Spinal cord (tissue), 9 donors: ENCODE measurements at regions not wholly inside any gene's neighbourhood (a gene's known extent, or its start where the extent isn't known, plus 50 kb on each side); places are given as distances from the start of the nearest gene placed in this dataset.

Experiments
- DNase-seq, 6 donors: peaks; one replicate each; pipeline versions ENCODE4 v3.0.0 to v3.0.0-alpha.2; 2013 to 2015; ENCODE audit warnings: low spot score in 6 of 6, low read depth in 4 of 6
- H3K27ac ChIP-seq: one replicate; pipeline ENCODE4 v1.5.1; 2013; ENCODE audit warnings: low read depth, low read length, control low read depth
- H3K27me3 ChIP-seq: one replicate; pipeline ENCODE4 v1.6.1; 2013; ENCODE audit warnings: low read length; ENCODE audit not compliant: control insufficient read depth, insufficient read depth
- H3K36me3 ChIP-seq: one replicate; pipeline ENCODE4 v1.6.1; 2013; ENCODE audit warnings: low read length; ENCODE audit not compliant: control insufficient read depth, insufficient read depth
- H3K4me1 ChIP-seq: one replicate; pipeline ENCODE4 v1.6.1; 2013; ENCODE audit warnings: low read length; ENCODE audit not compliant: control insufficient read depth, insufficient read depth
- H3K4me3 ChIP-seq: one replicate; pipeline ENCODE4 v1.5.1; 2013; ENCODE audit warnings: low read depth, low read length, control low read depth
- H3K9me3 ChIP-seq: one replicate; pipeline ENCODE4 v1.6.1; 2013; ENCODE audit warnings: low read length; ENCODE audit not compliant: control insufficient read depth, insufficient read depth
- WGBS: methylation state at CpG from one replicate; pipeline ENCODE4 v1.1.5; 2013; ENCODE audit warnings: missing lambda C conversion rate; ENCODE audit not compliant: insufficient coverage; 5-methylcytosine and 5-hydroxymethylcytosine counted together
- donor health status: healthy.

- WGBS = 45% methylated on average over 4 of the region's 5 CpGs
- Histone ChIP-seq H3K4me3 (no peak overlapping the region), H3K9me3 (peaks cover 3% of the 10 kb centered on the region), H3K4me1 (no peaks in the 10 kb centered on the region), H3K27me3 (peaks cover 7% of the 10 kb centered on the region), H3K27ac (peak overlapping the region; percentile 45), H3K36me3 (no peaks in the 10 kb centered on the region)
- DNase-seq = peak in 1 of 6 donors; percentile 26
These were observed 592.9 kb downstream of the BCOR start for GRCh38 chrX:39504850-39505259.

GRCh38 chrX:39506131-39506530 is 591.6 kb downstream of the BCOR start:
- WGBS = 70% methylated on average over 5 of the region's 9 CpGs
- no peak overlapping the region for H3K4me3 ChIP-seq

DNA sequence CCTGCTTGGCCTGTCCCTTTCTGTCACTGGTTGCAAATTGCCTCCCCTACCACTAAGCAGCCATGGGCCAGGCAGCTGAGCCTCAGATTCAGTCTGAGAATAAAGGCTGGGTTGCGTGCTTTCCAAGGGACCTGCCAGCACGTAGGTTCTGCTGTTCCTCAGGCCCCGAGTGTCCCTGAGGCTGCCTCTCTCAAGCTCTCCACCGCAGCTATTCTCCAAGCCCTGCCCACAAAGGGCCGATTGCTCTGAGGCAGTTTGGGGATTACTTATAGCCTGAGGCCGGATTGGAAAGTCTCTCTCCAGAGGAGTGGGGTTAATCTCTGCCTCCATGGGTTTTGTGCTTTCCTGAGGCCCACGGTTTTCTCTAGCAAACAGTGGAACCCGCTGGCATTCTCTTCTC is 590.7 kb downstream of the BCOR start:
- Histone ChIP-seq H3K4me1 (no peaks in the 10 kb centered on the region), H3K27me3 (peaks cover 7% of the 10 kb centered on the region), H3K36me3 (no peaks in the 10 kb centered on the region), H3K27ac (no peak overlapping the region), H3K9me3 (peaks cover 3% of the 10 kb centered on the region), H3K4me3 (no peak overlapping the region)
- peak in 1 of 6 donors; percentile 17 for DNase-seq
- 63% methylated on average over 8 of the region's 8 CpGs for WGBS

More at GRCh38 chrX:39506131-39506530, 591.6 kb downstream of the BCOR start:
- Histone ChIP-seq H3K9me3 (peaks cover 3% of the 10 kb centered on the region), H3K36me3 (no peaks in the 10 kb centered on the region), H3K27me3 (peaks cover 7% of the 10 kb centered on the region), H3K4me1 (no peaks in the 10 kb centered on the region), H3K27ac (no peak overlapping the region)
- no peak for DNase-seq

- Histone ChIP-seq H3K36me3 (no peaks in the 10 kb centered on the region), H3K4me1 (no peaks in the 10 kb centered on the region), H3K9me3 (peaks cover 3% of the 10 kb centered on the region), H3K4me3 (no peak overlapping the region), H3K27ac (no peak overlapping the region), H3K27me3 (peaks cover 6% of the 10 kb centered on the region)
- 75% methylated on average over 4 of the region's 4 CpGs for WGBS
- DNase-seq = no peak
These were observed 590.0 kb downstream of the BCOR start for GRCh38 chrX:39507617-39508299.

DNA sequence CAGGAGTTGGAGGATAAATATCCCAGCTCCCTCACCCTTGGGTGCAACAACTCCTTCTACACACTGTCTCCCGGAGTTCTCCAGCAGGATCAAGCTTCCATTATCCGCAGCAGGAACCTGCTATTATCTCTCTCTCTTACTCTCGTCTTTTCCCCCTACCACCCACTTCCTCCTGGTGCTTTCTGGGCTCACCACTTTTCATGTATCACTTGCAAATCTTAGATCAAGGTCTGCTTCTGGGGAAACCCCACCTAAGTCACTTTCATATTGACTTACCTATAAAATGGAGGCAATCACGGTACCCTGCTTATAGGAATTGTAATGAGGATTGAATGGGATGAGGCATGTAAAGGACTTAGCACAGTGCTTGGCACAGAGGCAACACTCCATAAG is 589.5 kb downstream of the BCOR start:
- Histone ChIP-seq H3K4me1 (no peaks in the 10 kb centered on the region), H3K27ac (no peak overlapping the region), H3K9me3 (peaks cover 3% of the 10 kb centered on the region), H3K36me3 (no peaks in the 10 kb centered on the region), H3K4me3 (no peak overlapping the region), H3K27me3 (peaks cover 4% of the 10 kb centered on the region)
- WGBS = 84% methylated on average over 3 of the region's 4 CpGs
- no peak for DNase-seq

- DNase-seq = no peak
- Histone ChIP-seq H3K9me3 (peaks cover 4% of the 10 kb centered on the region), H3K4me3 (no peak overlapping the region), H3K36me3 (no peaks in the 10 kb centered on the region), H3K27ac (no peak overlapping the region), H3K27me3 (peaks cover 4% of the 10 kb centered on the region), H3K4me1 (no peaks in the 10 kb centered on the region)
- WGBS = no CpG with 5 or more reads among the region's 1 CpG
These were observed 588.6 kb downstream of the BCOR start for GRCh38 chrX:39509157-39509556.

DNA sequence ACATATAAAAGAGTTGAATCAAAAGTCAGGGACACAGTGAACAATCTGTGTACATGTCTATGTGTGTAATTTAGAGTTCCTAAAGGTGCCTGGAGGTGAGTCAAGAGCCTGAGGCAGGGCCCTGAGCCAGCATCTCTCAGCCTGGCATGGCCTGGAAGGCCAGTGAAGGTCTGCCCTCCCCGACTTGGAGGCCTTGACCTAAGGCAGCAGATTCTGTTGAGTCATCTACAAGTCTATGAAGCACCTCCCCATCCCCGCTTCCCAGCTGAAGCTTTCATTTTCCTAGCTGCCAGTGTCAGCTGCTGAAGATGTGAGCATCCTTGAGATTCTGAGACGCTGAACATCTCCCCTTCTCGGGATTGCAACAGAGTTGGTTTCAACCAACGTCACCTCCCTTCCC is 583.9 kb downstream of the BCOR start:
- H3K36me3 ChIP-seq = no peaks in the 10 kb centered on the region
- no peak overlapping the region for H3K4me3 ChIP-seq
- WGBS = 73% methylated on average over 5 of the region's 5 CpGs
- H3K9me3 ChIP-seq = peaks cover 4% of the 10 kb centered on the region
- H3K4me1 ChIP-seq = peaks cover 28% of the 10 kb centered on the region
- no peak for DNase-seq
- peaks cover 1% of the 10 kb centered on the region for H3K27me3 ChIP-seq
- H3K27ac ChIP-seq = peak overlapping the region; percentile 78

- peak overlapping the region; percentile 78 for H3K27ac ChIP-seq
- H3K9me3 ChIP-seq = peaks cover 1% of the 10 kb centered on the region
- H3K36me3 ChIP-seq = no peaks in the 10 kb centered on the region
- peaks cover 2% of the 10 kb centered on the region for H3K27me3 ChIP-seq
- H3K4me1 ChIP-seq = peaks cover 37% of the 10 kb centered on the region
- no peak overlapping the region for H3K4me3 ChIP-seq
- DNase-seq = peak in 1 of 6 donors; percentile 69
- 65% methylated on average over 6 of the region's 7 CpGs for WGBS
These were observed 583.0 kb downstream of the BCOR start for GRCh38 chrX:39514801-39515200.

DNA sequence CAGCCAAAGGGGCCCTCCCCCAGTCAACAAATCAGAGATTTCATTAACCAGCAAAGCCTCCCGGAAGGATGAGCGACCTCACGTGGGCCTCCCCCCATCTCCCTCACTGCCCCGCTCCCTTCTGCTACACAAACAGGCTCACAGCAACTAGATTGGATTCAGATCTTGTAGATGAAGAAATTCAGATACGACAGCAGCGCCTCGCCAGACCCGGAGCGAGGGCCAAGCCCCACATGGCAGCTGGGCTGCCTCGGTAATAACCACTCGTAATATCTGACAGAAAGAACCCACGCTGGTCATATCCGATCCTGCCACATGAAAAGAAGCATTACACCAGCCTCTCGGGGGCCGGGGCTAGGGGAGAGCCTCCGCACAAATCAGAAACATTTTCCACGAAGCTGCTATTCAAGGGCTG is 581.3 kb downstream of the BCOR start:
- H3K36me3 ChIP-seq = no peaks in the 10 kb centered on the region
- H3K4me1 ChIP-seq = peaks cover 38% of the 10 kb centered on the region
- peak overlapping the region; percentile 73 for H3K27ac ChIP-seq
- peaks cover 2% of the 10 kb centered on the region for H3K27me3 ChIP-seq
- H3K4me3 ChIP-seq = no peak overlapping the region
- peak in 2 of 6 donors; percentile 52 to 60 for DNase-seq
- 67% methylated on average over 14 of the region's 17 CpGs for WGBS
- H3K9me3 ChIP-seq = peaks cover 1% of the 10 kb centered on the region

DNA sequence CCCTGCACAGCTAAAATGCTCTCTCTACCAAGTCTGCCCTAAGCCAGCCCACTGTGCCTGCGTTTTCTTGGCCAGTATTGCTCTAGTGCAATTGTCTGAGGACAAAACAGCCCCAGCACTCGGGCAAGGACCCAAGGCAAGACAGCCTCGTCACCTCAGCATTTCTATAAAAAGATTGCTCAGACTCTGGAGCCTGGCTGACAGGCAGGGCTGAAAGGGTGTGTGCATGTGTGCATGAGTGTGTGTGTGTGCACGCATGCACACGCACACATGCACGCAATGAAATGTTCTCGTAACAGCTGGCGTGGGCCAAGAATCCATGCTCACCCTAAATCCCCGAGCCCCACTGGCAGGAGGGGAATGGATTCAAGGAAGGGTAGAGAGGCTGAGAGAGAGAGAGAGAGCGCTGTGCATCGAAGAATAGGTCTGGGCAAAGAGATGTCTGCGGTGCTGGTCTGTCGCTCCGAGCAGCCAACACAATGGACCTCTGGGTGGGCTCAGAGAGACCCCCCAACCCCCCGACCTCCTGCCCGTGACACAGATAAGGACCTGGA is 579.2 kb downstream of the BCOR start:
- Histone ChIP-seq H3K27ac (peak overlapping the region; percentile 48), H3K27me3 (peaks cover 2% of the 10 kb centered on the region), H3K4me1 (peaks cover 38% of the 10 kb centered on the region), H3K9me3 (peaks cover 1% of the 10 kb centered on the region), H3K4me3 (no peak overlapping the region), H3K36me3 (no peaks in the 10 kb centered on the region)
- 41% methylated on average over 16 of the region's 16 CpGs for WGBS
- DNase-seq = peak in 3 of 6 donors; percentile 32 to 82 (median 77)
